CD4-positive, alpha-beta T cell (primary cell): ENCODE measurements at regions not wholly inside any gene's neighbourhood (a gene's known extent, or its start where the extent isn't known, plus 50 kb on each side); places are given as distances from the start of the nearest gene placed in this dataset.

ENCODE experiments used
- ATAC-seq: fragments of 200-7000 bp; cut with Tn5 transposase; one replicate; pipeline ENCODE4 v1.10.0; 2022; ENCODE audit warnings: mild to moderate bottlenecking; ENCODE audit not compliant: poor library complexity
- CTCF ChIA-PET: fragments of 350-600 bp; sonication (Branson Sonifier 250); formaldehyde crosslinking; loops from one replicate; lab custom pipeline; 2021; ENCODE audit warnings: antibody characterized with exemption, inconsistent platforms; lab: Charles Lee
- POLR2A ChIA-PET: fragments of 350-600 bp; sonication (Branson Sonifier 250); formaldehyde crosslinking; loops from one replicate; lab custom pipeline; 2021; ENCODE audit warnings: antibody characterized with exemption, inconsistent platforms; lab: Charles Lee
- DNase-seq, 14 experiments: peaks; one replicate each; pipeline ENCODE4 v3.0.0-alpha.2; 2013 to 2020; ENCODE audit warnings: mixed read lengths in 2 of 14
- H3K27ac ChIP-seq, 2 donors: one replicate each; pipeline versions ENCODE4 v1.5.1 to v1.7.0; 2013; ENCODE audit warnings: low read length in 2 of 2, low read depth in 1 of 2, mild to moderate bottlenecking in 1 of 2
- H3K27me3 ChIP-seq, 2 experiments: 1 replicate in 1 of 2; 2 replicates in 1 of 2; pipeline versions ENCODE4 v1.6.1 to v1.7.0; 2013; ENCODE audit warnings: low read length in 2 of 2, control low read depth in 1 of 2, mild to moderate bottlenecking in 1 of 2, moderate library complexity in 1 of 2; ENCODE audit not compliant: insufficient read depth in 2 of 2, control insufficient read depth in 1 of 2
- H3K36me3 ChIP-seq: one replicate; pipeline ENCODE4 v1.6.1; 2013; ENCODE audit warnings: low read length, control low read depth; ENCODE audit not compliant: insufficient read depth
- H3K4me1 ChIP-seq: one replicate; pipeline ENCODE4 v1.6.1; 2013; ENCODE audit warnings: low read length, control low read depth; ENCODE audit not compliant: insufficient read depth
- H3K4me3 ChIP-seq: one replicate; pipeline ENCODE4 v1.5.1; 2013; ENCODE audit warnings: mild to moderate bottlenecking, low read length, moderate library complexity
- H3K9me3 ChIP-seq, 2 experiments: 1 replicate in 1 of 2; 2 replicates in 1 of 2; pipeline versions ENCODE4 v1.6.1 to v1.7.0; 2013; ENCODE audit warnings: low read length in 2 of 2, mild to moderate bottlenecking in 2 of 2, control low read depth in 1 of 2, moderate library complexity in 1 of 2; ENCODE audit not compliant: control insufficient read depth in 1 of 2, insufficient read depth in 1 of 2
- H3K27ac Mint-ChIP-seq: one replicate; pipeline ENCODE4 v1.8.0; 2020; ENCODE audit warnings: mixed read lengths
- H3K27me3 Mint-ChIP-seq: one replicate; pipeline ENCODE4 v1.8.0; 2021; ENCODE audit warnings: mixed read lengths
- H3K36me3 Mint-ChIP-seq: one replicate; pipeline ENCODE4 v1.8.0; 2021; ENCODE audit warnings: low read depth, mixed read lengths
- H3K4me1 Mint-ChIP-seq: one replicate; pipeline ENCODE4 v1.8.0; 2021; ENCODE audit warnings: low read depth, mixed read lengths
- H3K4me3 Mint-ChIP-seq: one replicate; pipeline ENCODE4 v1.8.0; 2020; ENCODE audit warnings: mild to moderate bottlenecking, mixed read lengths
- H3K9me3 Mint-ChIP-seq: one replicate; pipeline ENCODE4 v1.8.0; 2020; ENCODE audit warnings: mixed read lengths
- intact Hi-C, 2 experiments: fragments of 100-400 bp; cut with DNase I in 1 of 2; cut with micrococcal nuclease in 1 of 2; formaldehyde crosslinking; loops; one replicate each; pipeline versions ENCODE4 v1.15.1 to v1.9.0; 2023 to 2025; cut with DNase I, micrococcal nuclease
- TF ChIP-seq, protein P1 (sequence below): fragments of 200-600 bp; IDR thresholded peaks from one replicate; pipeline ENCODE4 v1.8.0; 2022; ENCODE audit warnings: antibody characterized with exemption, mild to moderate bottlenecking

DNA sequence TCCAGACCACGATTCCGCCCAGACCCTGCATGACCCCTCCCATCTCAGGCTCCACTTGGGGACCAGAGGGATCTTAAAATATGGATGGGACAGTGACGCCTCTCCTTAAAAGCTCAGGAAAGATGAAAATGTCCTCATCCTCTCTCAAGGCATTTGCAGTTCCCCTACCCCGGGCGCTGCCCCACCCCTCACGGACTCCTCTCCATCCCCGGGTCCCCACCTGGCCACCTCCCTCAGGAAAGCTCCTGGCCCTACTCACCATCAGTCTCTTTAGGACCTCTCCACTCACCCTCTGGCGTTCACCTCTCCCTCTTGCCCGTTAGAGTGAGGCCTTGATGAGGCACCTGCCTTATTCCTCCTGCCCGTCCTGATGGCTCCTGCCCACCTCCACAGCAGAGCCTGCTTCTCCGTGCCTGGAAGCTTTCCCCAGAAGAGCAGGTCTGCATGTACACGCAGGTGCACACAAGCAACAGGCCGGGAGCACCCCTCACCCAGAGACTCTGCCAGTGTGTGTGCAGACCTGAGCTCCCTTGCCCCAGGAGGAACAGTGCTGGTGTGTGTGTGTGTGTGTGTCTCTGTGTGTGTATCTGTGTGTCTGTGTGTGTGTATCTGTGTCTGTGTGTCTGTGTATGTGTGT, 105.6 kb upstream of the NXT1 start:
- no peaks in the 10 kb centered on the region for H3K36me3 Mint-ChIP-seq
- intact Hi-C loops, result no loop called here
- TF ChIP-seq, protein P1, sequence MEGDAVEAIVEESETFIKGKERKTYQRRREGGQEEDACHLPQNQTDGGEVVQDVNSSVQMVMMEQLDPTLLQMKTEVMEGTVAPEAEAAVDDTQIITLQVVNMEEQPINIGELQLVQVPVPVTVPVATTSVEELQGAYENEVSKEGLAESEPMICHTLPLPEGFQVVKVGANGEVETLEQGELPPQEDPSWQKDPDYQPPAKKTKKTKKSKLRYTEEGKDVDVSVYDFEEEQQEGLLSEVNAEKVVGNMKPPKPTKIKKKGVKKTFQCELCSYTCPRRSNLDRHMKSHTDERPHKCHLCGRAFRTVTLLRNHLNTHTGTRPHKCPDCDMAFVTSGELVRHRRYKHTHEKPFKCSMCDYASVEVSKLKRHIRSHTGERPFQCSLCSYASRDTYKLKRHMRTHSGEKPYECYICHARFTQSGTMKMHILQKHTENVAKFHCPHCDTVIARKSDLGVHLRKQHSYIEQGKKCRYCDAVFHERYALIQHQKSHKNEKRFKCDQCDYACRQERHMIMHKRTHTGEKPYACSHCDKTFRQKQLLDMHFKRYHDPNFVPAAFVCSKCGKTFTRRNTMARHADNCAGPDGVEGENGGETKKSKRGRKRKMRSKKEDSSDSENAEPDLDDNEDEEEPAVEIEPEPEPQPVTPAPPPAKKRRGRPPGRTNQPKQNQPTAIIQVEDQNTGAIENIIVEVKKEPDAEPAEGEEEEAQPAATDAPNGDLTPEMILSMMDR, result no peak

DNA sequence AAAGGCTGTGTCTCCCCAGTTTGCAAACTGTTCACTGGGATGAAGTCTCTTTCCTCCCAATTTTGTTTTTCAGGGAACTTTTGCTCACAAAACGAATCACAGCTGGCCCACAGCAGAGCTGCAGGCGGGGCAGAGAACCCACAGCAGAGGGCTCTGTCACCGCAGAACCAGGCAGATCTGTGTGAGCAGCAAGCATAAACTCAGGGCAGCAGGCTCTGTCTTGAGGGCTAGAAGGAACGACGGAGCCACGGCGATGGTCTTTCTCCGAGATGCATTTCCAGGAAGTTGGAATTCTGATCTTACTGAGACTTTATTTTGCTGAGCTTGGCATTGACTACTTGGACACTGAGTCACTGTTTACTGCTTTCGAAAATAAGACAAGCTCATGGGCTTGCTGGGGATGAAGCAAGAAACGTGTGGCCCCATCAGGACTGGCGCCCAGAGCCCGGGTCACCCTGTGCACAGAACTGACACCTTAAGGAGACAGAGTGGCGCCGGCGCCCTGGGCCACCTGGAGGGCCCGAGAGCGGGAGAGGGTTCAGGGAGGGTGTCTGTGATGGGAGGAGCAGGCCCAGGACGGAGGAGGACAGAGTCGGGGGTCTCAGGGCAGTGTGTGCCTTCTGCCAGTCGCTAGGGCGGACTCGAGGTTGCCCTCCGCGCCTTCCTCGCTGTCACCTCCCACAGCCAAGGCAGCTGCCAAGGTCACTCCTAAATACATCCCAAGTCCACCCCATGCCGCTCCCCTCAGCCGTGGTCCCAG, 106.3 kb upstream of the NXT1 start:
- H3K4me1 Mint-ChIP-seq, result no peaks in the 10 kb centered on the region
- Histone ChIP-seq H3K27ac (no peak overlapping the region), H3K27me3 (peaks cover 0 to 2% of the 10 kb centered on the region in 2 experiments), H3K36me3 (no peaks in the 10 kb centered on the region), H3K9me3 (peaks cover 0 to 15% of the 10 kb centered on the region in 2 experiments), H3K4me3 (no peak overlapping the region), H3K4me1 (no peaks in the 10 kb centered on the region)
- DNase-seq, result no peak
- ATAC-seq, result no peak
- ChIA-PET CTCF (no interaction called here), POLR2A (no interaction called here)
- H3K27me3 Mint-ChIP-seq, result peaks cover 9% of the 10 kb centered on the region
- H3K27ac Mint-ChIP-seq, result no peak overlapping the region
- intact Hi-C loops, result no loop called here
- H3K9me3 Mint-ChIP-seq, result peaks cover 5% of the 10 kb centered on the region
- no peaks in the 10 kb centered on the region for H3K36me3 Mint-ChIP-seq
- TF ChIP-seq, protein P1, result no peak
- H3K4me3 Mint-ChIP-seq, result no peak overlapping the region

More for the DNA sequence above, 105.6 kb upstream of the NXT1 start:
- no peak overlapping the region for H3K4me3 ChIP-seq
- peaks cover 16% of the 10 kb centered on the region for H3K27me3 Mint-ChIP-seq
- H3K9me3 Mint-ChIP-seq, result no peaks in the 10 kb centered on the region
- no peak overlapping the region for H3K27ac ChIP-seq
- no peaks in the 10 kb centered on the region for H3K36me3 ChIP-seq
- ChIA-PET POLR2A (no interaction called here), CTCF (no interaction called here)
- peaks cover 0 to 2% of the 10 kb centered on the region in 2 experiments for H3K27me3 ChIP-seq
- no peak overlapping the region for H3K4me3 Mint-ChIP-seq
- no peak overlapping the region for H3K27ac Mint-ChIP-seq
- H3K4me1 Mint-ChIP-seq, result no peaks in the 10 kb centered on the region
- no peak for DNase-seq
- H3K9me3 ChIP-seq, result peaks cover 0 to 15% of the 10 kb centered on the region in 2 experiments
- ATAC-seq, result no peak
- no peaks in the 10 kb centered on the region for H3K4me1 ChIP-seq

DNA sequence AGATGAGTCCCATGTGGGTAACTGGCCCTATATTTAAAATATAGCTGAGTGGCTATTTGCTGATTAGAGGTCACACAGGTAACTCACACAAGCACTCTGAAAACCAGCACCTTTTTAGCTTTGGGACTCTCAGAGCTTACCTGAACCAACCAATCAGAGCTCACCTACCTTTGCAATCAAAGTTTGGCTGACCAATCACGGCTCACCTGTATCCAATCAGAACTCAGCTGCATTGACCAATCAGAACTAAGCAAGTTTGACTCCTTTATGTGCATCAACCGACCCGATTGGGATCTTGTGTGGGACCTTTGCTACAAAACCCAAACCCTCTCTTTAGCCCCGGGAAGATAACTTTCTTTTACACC, 106.8 kb upstream of the NXT1 start:
- CTCF ChIA-PET, result no interaction called here
- Histone ChIP-seq H3K4me1 (no peaks in the 10 kb centered on the region), H3K4me3 (no peak overlapping the region), H3K27ac (no peak overlapping the region), H3K36me3 (no peaks in the 10 kb centered on the region), H3K27me3 (peaks cover 0 to 2% of the 10 kb centered on the region in 2 experiments), H3K9me3 (peaks cover 0 to 15% of the 10 kb centered on the region in 2 experiments)
- TF ChIP-seq, protein P1, result no peak
- peaks cover 8% of the 10 kb centered on the region for H3K27me3 Mint-ChIP-seq
- no peak overlapping the region for H3K27ac Mint-ChIP-seq
- intact Hi-C loops, result no loop called here
- ATAC-seq, result no peak
- H3K9me3 Mint-ChIP-seq, result peaks cover 10% of the 10 kb centered on the region
- H3K4me3 Mint-ChIP-seq, result no peak overlapping the region
- no peaks in the 10 kb centered on the region for H3K4me1 Mint-ChIP-seq
- POLR2A ChIA-PET, result no interaction called here
- DNase-seq, result no peak
- no peaks in the 10 kb centered on the region for H3K36me3 Mint-ChIP-seq
